Panc1 (cell line): ENCODE measurements at regions not wholly inside any gene's neighbourhood (a gene's known extent, or its start where the extent isn't known, plus 50 kb on each side); places are given as distances from the start of the nearest gene placed in this dataset.

ENCODE experiments used
- ATAC-seq: fragments of 200-7000 bp; cut with Tn5 transposase; 2 replicates; pipeline ENCODE4 v1.9.1; 2020; ENCODE audit warnings: mild to moderate bottlenecking, moderate library complexity
- BruUV-seq: library from RNA; stranded (reverse); fragments of 400-500 nt; replicated peaks from 2 replicates; lab custom pipeline; 2021; lab: Mats Ljungman, UMichigan
- CTCF ChIA-PET: fragments of 300-600 bp; sonication (Branson Sonifier 250); formaldehyde crosslinking; loops from one replicate; lab custom pipeline; 2022; ENCODE audit warnings: antibody characterized with exemption; lab: Charles Lee
- POLR2A ChIA-PET: fragments of 300-600 bp; sonication (Branson Sonifier 250); formaldehyde crosslinking; loops from one replicate; lab custom pipeline; 2022; ENCODE audit warnings: antibody characterized with exemption; lab: Charles Lee
- DNase-seq: peaks from one replicate; pipeline ENCODE4 v3.0.0-alpha.2; 2010; ENCODE audit warnings: low read depth, low spot score
- H3K27ac ChIP-seq: 2 replicates; pipeline ENCODE4 v1.5.1; 2011; ENCODE audit warnings: mild to moderate bottlenecking, low read length, inconsistent platforms
- H3K27me3 ChIP-seq: fragments of 200-500 bp; sonication (Bioruptor generic); 2 replicates; pipeline ENCODE4 v1.6.0; 2014; ENCODE audit warnings: low read length, inconsistent platforms; ENCODE audit not compliant: control insufficient read depth, insufficient read depth
- H3K36me3 ChIP-seq: fragments of 200-500 bp; sonication (Bioruptor generic); 2 replicates; pipeline ENCODE4 v1.5.1; 2014; ENCODE audit warnings: inconsistent platforms, mild to moderate bottlenecking, low read length, moderate library complexity; ENCODE audit not compliant: control insufficient read depth, insufficient read depth
- H3K4me1 ChIP-seq: 2 replicates; pipeline ENCODE4 v1.5.1; 2011; ENCODE audit warnings: inconsistent platforms, mild to moderate bottlenecking, low read length, moderate library complexity; ENCODE audit not compliant: control insufficient read depth, insufficient read depth
- H3K4me3 ChIP-seq, 2 experiments: 2 replicates each; pipeline ENCODE4 v1.5.1; 2011 to 2012; ENCODE audit warnings: low read depth in 2 of 2, low read length in 2 of 2, mild to moderate bottlenecking in 2 of 2, inconsistent platforms in 1 of 2, moderate library complexity in 1 of 2
- H3K9me3 ChIP-seq: fragments of 200-500 bp; sonication (Bioruptor generic); 2 replicates; pipeline ENCODE4 v1.5.1; 2014; ENCODE audit warnings: low read depth, mild to moderate bottlenecking, inconsistent platforms, low read length, moderate library complexity; ENCODE audit not compliant: control insufficient read depth, insufficient read depth
- CTCF ChIP-seq: fragments of 450-650 bp; IDR thresholded peaks from 2 replicates; pipeline ENCODE4 v1.5.1; 2017; ENCODE audit warnings: mild to moderate bottlenecking
- POLR2AphosphoS5 ChIP-seq: IDR thresholded peaks from 2 replicates; pipeline ENCODE4 v1.6.1; 2012; ENCODE audit warnings: mild to moderate bottlenecking, low read depth, low read length, moderate library complexity
- SIN3A ChIP-seq: IDR thresholded peaks from 2 replicates; pipeline ENCODE4 v1.6.1; 2012; ENCODE audit warnings: low read depth, mild to moderate bottlenecking, low read length, moderate library complexity, borderline replicate concordance; ENCODE audit not compliant: insufficient read depth
- TCF7L2 ChIP-seq: IDR thresholded peaks from 2 replicates; pipeline ENCODE4 v1.6.1; 2011; ENCODE audit warnings: mild to moderate bottlenecking, low read depth, low read length, inconsistent platforms
- in situ Hi-C: cut with HindIII; loops from 2 replicates; pipeline ENCODE4 v1.10.0; 2016; ENCODE audit warnings: low sequenced_read_pairs, low pct_unique_long_range_greater_than_20kb
- intact Hi-C: fragments of 100-400 bp; cut with micrococcal nuclease; formaldehyde crosslinking; loops from one replicate; pipeline ENCODE4 v1.10.0; 2022; ENCODE audit not compliant: unreplicated experiment
- TF ChIP-seq, protein P1 (sequence below), 2 experiments: IDR thresholded peaks; 2 replicates each; pipeline ENCODE4 v1.6.1; 2011 to 2012; ENCODE audit warnings: low read depth in 2 of 2, control low read depth in 1 of 2, low read length in 1 of 2, mild to moderate bottlenecking in 1 of 2, moderate library complexity in 1 of 2; ENCODE audit not compliant: insufficient read depth in 1 of 2

- Histone ChIP-seq H3K9me3 (no peaks in the 10 kb centered on the region), H3K27ac (no peak overlapping the region), H3K27me3 (no peaks in the 10 kb centered on the region), H3K36me3 (no peaks in the 10 kb centered on the region), H3K4me3 (no peak overlapping the region), H3K4me1 (no peaks in the 10 kb centered on the region)
- intact Hi-C loops (no loop called here), in situ Hi-C loops (no loop called here)
- TF ChIP-seq CTCF: 0 out of 2 replicates have a peak, but pooled peaks have one; percentile 4
- TF ChIP-seq, protein P1, sequence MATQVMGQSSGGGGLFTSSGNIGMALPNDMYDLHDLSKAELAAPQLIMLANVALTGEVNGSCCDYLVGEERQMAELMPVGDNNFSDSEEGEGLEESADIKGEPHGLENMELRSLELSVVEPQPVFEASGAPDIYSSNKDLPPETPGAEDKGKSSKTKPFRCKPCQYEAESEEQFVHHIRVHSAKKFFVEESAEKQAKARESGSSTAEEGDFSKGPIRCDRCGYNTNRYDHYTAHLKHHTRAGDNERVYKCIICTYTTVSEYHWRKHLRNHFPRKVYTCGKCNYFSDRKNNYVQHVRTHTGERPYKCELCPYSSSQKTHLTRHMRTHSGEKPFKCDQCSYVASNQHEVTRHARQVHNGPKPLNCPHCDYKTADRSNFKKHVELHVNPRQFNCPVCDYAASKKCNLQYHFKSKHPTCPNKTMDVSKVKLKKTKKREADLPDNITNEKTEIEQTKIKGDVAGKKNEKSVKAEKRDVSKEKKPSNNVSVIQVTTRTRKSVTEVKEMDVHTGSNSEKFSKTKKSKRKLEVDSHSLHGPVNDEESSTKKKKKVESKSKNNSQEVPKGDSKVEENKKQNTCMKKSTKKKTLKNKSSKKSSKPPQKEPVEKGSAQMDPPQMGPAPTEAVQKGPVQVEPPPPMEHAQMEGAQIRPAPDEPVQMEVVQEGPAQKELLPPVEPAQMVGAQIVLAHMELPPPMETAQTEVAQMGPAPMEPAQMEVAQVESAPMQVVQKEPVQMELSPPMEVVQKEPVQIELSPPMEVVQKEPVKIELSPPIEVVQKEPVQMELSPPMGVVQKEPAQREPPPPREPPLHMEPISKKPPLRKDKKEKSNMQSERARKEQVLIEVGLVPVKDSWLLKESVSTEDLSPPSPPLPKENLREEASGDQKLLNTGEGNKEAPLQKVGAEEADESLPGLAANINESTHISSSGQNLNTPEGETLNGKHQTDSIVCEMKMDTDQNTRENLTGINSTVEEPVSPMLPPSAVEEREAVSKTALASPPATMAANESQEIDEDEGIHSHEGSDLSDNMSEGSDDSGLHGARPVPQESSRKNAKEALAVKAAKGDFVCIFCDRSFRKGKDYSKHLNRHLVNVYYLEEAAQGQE (IDR thresholded peaks at IDR 0.05; ENCODE audit: insufficient read depth in 1 of 2, low read depth in 2 of 2, low read length in 1 of 2): no peak
- no peak for TF ChIP-seq SIN3A
- no peak for TF ChIP-seq TCF7L2
- no peak for TF ChIP-seq POLR2AphosphoS5
- DNase-seq (no peak), ATAC-seq (no peak)
- BruUV-seq: no TSS peak
- POLR2A ChIA-PET: no interaction called here
- CTCF ChIA-PET: no interaction called here
These were observed 127.4 kb upstream of the INHBA start for GRCh38 chr7:41830271-41830670.

DNA sequence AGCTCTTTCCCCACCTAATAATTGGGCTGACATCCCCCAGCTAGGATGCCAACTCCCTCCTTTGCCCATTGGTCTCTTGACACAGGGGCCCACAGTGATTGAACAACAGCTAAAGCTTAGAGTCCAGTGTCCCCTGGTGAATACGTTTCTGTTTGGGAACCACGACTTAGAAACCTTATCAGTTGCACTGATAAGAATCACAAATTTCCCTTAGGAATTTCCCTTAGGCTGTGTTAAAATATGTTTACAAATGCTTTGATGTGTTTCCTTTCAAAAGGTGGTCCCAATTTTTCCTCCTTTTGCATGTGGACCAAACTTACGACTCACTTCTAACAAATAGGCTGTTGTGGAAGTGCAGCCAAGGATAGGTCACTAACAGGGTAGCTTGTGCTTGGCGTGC is 126.0 kb upstream of the INHBA start:
- Histone ChIP-seq H3K27me3 (no peaks in the 10 kb centered on the region), H3K4me1 (no peaks in the 10 kb centered on the region), H3K27ac (no peak overlapping the region), H3K9me3 (no peaks in the 10 kb centered on the region), H3K36me3 (no peaks in the 10 kb centered on the region), H3K4me3 (no peak overlapping the region)
- ATAC-seq (no peak), DNase-seq (no peak)
- in situ Hi-C loops: no loop called here
- intact Hi-C loops: no loop called here
- BruUV-seq: no TSS peak
- ChIA-PET CTCF (no interaction called here), POLR2A (no interaction called here)
- no peak for TF ChIP-seq CTCF
- no peak for TF ChIP-seq TCF7L2
- TF ChIP-seq SIN3A: no peak
- TF ChIP-seq POLR2AphosphoS5: no peak
- TF ChIP-seq, protein P1 (IDR thresholded peaks at IDR 0.05; ENCODE audit: insufficient read depth in 1 of 2, low read depth in 2 of 2, low read length in 1 of 2): no peak
